ENCODE measurements at regions not wholly inside any gene's neighbourhood (a gene's known extent, or its start where the extent isn't known, plus 50 kb on each side); places are given as distances from the start of the nearest gene placed in this dataset.

DNA sequence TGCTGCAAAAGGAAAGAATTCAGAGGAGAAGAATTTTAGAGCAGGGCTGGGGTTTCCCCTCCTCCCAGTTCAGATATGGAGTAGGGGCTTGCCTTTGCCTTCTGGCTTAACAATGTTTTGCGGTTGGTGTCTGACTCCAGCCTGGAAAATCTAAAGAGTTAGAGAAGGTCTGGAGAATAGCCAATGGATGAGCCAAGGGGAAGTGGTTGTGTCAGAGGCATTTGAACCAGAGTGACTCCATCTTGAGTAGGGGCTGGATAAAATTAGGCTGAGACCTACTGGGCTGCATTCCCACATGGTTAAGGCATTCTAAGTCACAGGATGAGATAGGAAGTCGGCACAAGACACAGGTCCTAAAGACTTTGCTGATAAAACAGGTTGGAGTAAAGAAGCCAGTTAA is 133.7 kb downstream of the DIRAS2 start:
- TF ChIP-seq ZNF423 (tag by site-specific recombination; IDR thresholded peaks at IDR 0.05), result no peak
- TF ChIP-seq ZNF23 (tag by site-specific recombination; IDR thresholded peaks at IDR 0.05; ENCODE audit: borderline replicate concordance), result no peak
- no peak for TF ChIP-seq ZNF776 (tag by site-specific recombination; IDR thresholded peaks at IDR 0.05; ENCODE audit: borderline replicate concordance)
- no peak for TF ChIP-seq TRIM28 (IDR thresholded peaks at IDR 0.05; ENCODE audit: borderline replicate concordance, low read length)
- TF ChIP-seq, protein P1, sequence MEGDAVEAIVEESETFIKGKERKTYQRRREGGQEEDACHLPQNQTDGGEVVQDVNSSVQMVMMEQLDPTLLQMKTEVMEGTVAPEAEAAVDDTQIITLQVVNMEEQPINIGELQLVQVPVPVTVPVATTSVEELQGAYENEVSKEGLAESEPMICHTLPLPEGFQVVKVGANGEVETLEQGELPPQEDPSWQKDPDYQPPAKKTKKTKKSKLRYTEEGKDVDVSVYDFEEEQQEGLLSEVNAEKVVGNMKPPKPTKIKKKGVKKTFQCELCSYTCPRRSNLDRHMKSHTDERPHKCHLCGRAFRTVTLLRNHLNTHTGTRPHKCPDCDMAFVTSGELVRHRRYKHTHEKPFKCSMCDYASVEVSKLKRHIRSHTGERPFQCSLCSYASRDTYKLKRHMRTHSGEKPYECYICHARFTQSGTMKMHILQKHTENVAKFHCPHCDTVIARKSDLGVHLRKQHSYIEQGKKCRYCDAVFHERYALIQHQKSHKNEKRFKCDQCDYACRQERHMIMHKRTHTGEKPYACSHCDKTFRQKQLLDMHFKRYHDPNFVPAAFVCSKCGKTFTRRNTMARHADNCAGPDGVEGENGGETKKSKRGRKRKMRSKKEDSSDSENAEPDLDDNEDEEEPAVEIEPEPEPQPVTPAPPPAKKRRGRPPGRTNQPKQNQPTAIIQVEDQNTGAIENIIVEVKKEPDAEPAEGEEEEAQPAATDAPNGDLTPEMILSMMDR (tag by site-specific recombination; IDR thresholded peaks at IDR 0.05), result no peak
- TF ChIP-seq PATZ1 (tag by site-specific recombination; IDR thresholded peaks at IDR 0.05), result no peak
- no peak for TF ChIP-seq ZBTB8A (tag by site-specific recombination; IDR thresholded peaks at IDR 0.05)
